Upper lobe of right lung (tissue), 1 donor: ENCODE measurements at regions not wholly inside any gene's neighbourhood (a gene's known extent, or its start where the extent isn't known, plus 50 kb on each side); places are given as distances from the start of the nearest gene placed in this dataset.

Experiments
- ATAC-seq: fragments of 200-7000 bp; cut with Tn5 transposase; one replicate; pipeline ENCODE4 v1.9.1; 2020; ENCODE audit warnings: mild to moderate bottlenecking, moderate library complexity
- DNase-seq: peaks from one replicate; pipeline ENCODE4 v3.0.0-alpha.2; 2020
- H3K27ac ChIP-seq: fragments of 200-600 bp; one replicate; pipeline ENCODE4 v1.8.0; 2022
- H3K27me3 ChIP-seq: fragments of 200-600 bp; one replicate; pipeline ENCODE4 v1.8.0; 2022; ENCODE audit warnings: mild to moderate bottlenecking
- H3K36me3 ChIP-seq: fragments of 200-600 bp; one replicate; pipeline ENCODE4 v1.8.0; 2022
- H3K4me1 ChIP-seq: fragments of 200-600 bp; one replicate; pipeline ENCODE4 v1.8.0; 2022
- H3K4me3 ChIP-seq: fragments of 200-600 bp; one replicate; pipeline ENCODE4 v1.8.0; 2022; ENCODE audit warnings: mild to moderate bottlenecking
- H3K9me3 ChIP-seq: fragments of 200-600 bp; one replicate; pipeline ENCODE4 v1.8.0; 2022
- CTCF ChIP-seq: fragments of 200-600 bp; IDR thresholded peaks from one replicate; pipeline ENCODE4 v1.8.0; 2022; ENCODE audit warnings: antibody characterized with exemption
- intact Hi-C: fragments of 100-400 bp; cut with DNase I; formaldehyde crosslinking; loops from one replicate; pipeline ENCODE4 v1.11.0; 2022
- donor health status: DM: no; HTN: yes; CAD: no; lungs with severe emphysema.

DNA sequence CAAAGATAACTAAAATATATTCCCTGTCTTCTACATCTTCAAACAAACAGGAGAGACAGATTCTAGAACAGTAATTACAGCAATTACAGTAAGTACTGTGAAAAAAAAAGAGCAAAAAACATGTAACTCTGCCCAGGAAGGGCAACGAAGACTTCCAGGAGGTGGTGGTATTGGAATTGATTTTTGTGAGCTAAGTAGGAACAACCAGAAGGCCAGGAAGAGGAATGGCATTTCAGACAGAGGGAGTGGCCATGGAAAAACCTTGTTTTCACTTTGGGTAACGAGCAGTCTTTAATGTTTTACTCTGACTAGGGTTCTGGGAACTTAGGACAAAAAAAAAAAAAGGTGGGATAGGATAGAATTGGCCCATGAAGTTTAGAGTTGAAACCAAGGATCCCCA lies 196.3 kb upstream of the PLEKHG7 start:
- H3K27me3 ChIP-seq = no peaks in the 10 kb centered on the region
- peaks cover 39% of the 10 kb centered on the region for H3K4me1 ChIP-seq
- no peak overlapping the region for H3K4me3 ChIP-seq
- peak overlapping the region; percentile 80 for H3K27ac ChIP-seq
- intact Hi-C loops = no loop called here
- DNase-seq = no peak
- no peak for ATAC-seq
- TF ChIP-seq CTCF = no peak
- H3K9me3 ChIP-seq = no peaks in the 10 kb centered on the region
- H3K36me3 ChIP-seq = no peaks in the 10 kb centered on the region

DNA sequence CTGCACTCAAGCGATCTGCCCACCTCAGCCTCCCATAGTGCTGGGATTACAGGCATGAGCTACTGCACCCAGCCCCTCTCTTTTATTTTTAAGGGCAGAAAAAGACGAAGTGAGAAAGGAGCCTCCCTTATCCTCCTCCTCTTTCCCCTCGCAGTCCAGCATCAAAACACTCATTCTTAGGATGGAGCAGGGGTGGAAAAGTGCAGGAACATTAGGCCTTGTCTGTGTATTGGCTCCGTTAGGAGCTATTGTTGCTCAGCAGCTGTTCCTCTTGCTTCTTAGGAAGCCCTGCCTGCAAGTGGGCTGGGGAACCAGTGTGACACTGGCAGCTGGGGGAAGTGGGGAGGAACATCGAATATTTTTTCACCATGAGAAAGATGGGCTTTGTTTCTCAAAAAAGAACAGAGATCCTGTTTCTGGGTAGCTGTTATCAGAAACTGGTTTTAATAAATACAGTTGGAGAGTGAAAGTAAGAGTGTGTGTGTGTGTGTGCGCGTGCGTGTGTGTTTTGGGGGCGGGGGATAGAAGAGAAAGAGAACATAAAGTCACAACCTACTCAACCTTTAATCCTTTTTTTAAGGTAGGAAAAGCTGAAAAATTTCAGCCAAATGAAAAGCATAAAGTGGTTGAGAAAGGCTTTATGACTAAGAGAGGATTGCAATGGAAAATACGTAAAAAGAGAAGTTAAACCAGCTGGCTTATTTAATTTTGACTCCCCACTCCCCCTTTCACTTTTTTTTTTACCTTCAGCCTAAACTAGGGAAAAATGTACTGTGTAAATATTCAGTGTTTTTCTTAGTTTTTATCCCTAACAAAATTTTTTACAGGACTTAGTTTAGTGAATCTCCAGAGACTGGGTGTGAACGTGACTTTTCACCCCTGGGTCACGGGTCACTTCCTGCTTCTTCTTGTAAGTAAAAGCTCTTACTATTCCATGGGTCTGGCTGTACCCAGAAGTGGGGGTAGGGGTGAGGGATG lies 197.2 kb upstream of the PLEKHG7 start:
- ATAC-seq (peak; percentile 73), DNase-seq (peak; percentile 66)
- H3K4me3 ChIP-seq = peak overlapping the region; percentile 33
- no peaks in the 10 kb centered on the region for H3K9me3 ChIP-seq
- intact Hi-C loops = no loop called here
- H3K36me3 ChIP-seq = no peaks in the 10 kb centered on the region
- no peaks in the 10 kb centered on the region for H3K27me3 ChIP-seq
- peaks cover 39% of the 10 kb centered on the region for H3K4me1 ChIP-seq
- H3K27ac ChIP-seq = peak overlapping the region; percentile 80
- TF ChIP-seq CTCF = no peak

DNA sequence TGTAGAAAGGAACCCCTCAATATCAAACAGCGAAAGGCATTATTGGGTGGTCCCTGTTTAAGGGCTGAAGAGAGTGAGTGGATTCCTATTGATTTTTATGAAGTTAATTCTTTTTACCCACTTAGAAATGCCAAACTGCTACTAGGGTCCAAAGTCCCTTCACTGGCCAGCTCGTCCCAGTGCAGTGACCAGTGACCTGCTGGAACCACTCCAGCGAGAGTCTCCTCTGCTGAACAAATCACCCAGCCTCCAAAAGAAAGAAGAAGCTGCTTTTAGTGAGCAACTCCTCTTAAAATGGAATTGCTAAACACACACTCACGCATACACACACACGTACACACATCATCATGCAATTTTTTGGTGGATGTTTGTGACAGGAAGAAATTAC lies 198.2 kb upstream of the PLEKHG7 start:
- no peaks in the 10 kb centered on the region for H3K27me3 ChIP-seq
- DNase-seq (no peak), ATAC-seq (peak; percentile 45)
- no peaks in the 10 kb centered on the region for H3K9me3 ChIP-seq
- H3K36me3 ChIP-seq = no peaks in the 10 kb centered on the region
- TF ChIP-seq CTCF = no peak
- peaks cover 39% of the 10 kb centered on the region for H3K4me1 ChIP-seq
- peak overlapping the region; percentile 80 for H3K27ac ChIP-seq
- H3K4me3 ChIP-seq = no peak overlapping the region
- intact Hi-C loops = no loop called here

DNA sequence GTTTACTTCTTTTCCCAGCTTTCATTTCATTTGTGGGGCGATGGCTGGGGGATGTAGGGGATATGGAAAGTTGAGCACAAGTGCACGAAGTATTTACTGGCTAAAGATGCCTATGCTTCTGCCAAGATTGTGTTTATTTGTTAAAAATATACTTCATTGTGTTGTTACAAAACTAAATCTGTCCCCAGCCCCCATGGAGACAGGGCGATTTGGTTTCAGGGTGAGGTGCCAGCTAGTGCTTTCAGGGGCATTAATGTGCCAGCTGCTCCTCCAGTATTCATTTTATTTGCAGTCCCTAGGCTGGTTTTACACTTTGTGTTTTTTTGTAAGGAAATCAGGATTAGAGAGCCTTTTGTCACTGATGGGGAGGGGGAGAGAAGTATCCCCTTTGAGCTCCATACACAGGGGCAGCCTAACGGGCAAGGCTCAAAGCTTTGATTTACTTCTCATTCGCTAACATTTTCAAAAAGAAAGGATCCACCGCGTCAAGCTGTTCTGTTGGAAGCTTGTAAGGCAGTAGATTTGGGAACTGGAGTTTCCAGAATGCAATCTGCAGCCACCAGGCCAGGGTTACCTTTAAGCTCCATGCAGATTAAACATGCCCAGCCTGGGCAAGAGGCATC lies 198.7 kb upstream of the PLEKHG7 start:
- H3K4me1 ChIP-seq = peaks cover 39% of the 10 kb centered on the region
- H3K4me3 ChIP-seq = no peak overlapping the region
- no peaks in the 10 kb centered on the region for H3K36me3 ChIP-seq
- intact Hi-C loops = no loop called here
- H3K27ac ChIP-seq = peak overlapping the region; percentile 80
- no peaks in the 10 kb centered on the region for H3K9me3 ChIP-seq
- H3K27me3 ChIP-seq = no peaks in the 10 kb centered on the region
- DNase-seq (no peak), ATAC-seq (no peak)
- TF ChIP-seq CTCF = no peak

DNA sequence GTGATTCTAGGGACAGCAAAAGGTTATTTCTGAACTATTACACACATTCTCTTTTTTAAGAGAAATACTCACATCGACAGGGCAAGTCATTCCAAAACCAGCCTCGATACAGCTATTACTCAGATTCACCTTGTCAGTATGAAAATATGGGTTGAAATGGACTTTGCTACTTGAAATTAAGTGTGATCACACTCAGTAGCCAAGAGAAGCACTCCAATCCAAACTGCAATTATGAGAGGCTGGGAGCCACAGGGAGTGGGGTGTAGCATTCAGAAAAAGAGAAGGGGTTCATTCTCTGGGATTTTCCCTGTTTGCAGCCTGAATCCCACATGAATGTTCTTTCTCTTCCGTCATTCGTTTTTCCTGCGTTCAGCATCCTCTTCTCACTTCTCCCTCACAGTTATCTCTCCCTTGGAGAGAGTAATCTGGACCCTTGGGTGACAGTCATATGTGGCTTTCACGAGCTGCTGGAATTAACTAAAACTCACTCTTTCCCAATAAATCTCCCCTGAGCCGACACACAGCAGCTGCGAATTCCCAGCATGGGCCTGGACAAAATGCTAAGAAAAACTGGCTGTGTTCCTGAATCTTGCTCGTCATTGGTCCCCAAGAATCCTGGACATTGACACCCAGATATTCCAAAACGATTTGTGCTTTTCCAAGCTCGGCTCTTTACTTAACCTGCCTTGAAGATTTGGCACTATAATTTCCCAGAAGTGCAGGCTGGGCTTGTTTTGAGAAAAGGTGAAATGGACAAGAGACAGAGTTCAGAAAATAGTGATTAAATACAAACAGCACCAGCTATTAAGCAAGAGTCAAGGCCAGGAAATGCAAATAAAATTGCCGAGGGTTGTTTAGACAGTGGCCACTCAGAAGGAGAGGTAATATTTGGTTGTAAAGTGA lies 199.5 kb upstream of the PLEKHG7 start:
- no peaks in the 10 kb centered on the region for H3K27me3 ChIP-seq
- H3K9me3 ChIP-seq = no peaks in the 10 kb centered on the region
- H3K27ac ChIP-seq = peak overlapping the region; percentile 80
- DNase-seq (no peak), ATAC-seq (peak; percentile 26)
- TF ChIP-seq CTCF = no peak
- no peak overlapping the region for H3K4me3 ChIP-seq
- intact Hi-C loops = no loop called here
- peaks cover 39% of the 10 kb centered on the region for H3K4me1 ChIP-seq
- H3K36me3 ChIP-seq = no peaks in the 10 kb centered on the region
